CD4-positive, alpha-beta T cell treated with Interleukin-15 for 1 hour (primary cell): ENCODE measurements at regions not wholly inside any gene's neighbourhood (a gene's known extent, or its start where the extent isn't known, plus 50 kb on each side); places are given as distances from the start of the nearest gene placed in this dataset.

Source experiments
- DNase-seq: peaks from one replicate; pipeline ENCODE4 v3.0.0-alpha.2; 2020

- no peak for DNase-seq
These were observed 827.9 kb downstream of the TSN start for GRCh38 chr2:122583159-122583917.

GRCh38 chr2:122590524-122590923, 835.1 kb downstream of the TSN start:
- no peak for DNase-seq

- no peak for DNase-seq
These were observed 839.6 kb downstream of the TSN start for GRCh38 chr2:122595065-122595464.

- DNase-seq = no peak
These were observed 841.1 kb downstream of the TSN start for GRCh38 chr2:122596598-122596997.

- DNase-seq = no peak
These were observed 843.3 kb downstream of the TSN start for GRCh38 chr2:122598784-122599183.

GRCh38 chr2:122610948-122611609, 855.6 kb downstream of the TSN start:
- no peak for DNase-seq

- DNase-seq = no peak
These were observed 867.5 kb downstream of the TSN start for GRCh38 chr2:122622934-122623333.

GRCh38 chr2:122627388-122627787, 871.9 kb downstream of the TSN start:
- DNase-seq = no peak

GRCh38 chr2:122634256-122634655, 878.8 kb downstream of the TSN start:
- DNase-seq = no peak

GRCh38 chr2:122634920-122635319, 879.5 kb downstream of the TSN start:
- DNase-seq = no peak

GRCh38 chr2:122635686-122636085, 880.2 kb downstream of the TSN start:
- DNase-seq = no peak

GRCh38 chr2:122636097-122636496, 880.6 kb downstream of the TSN start:
- DNase-seq = no peak

- no peak for DNase-seq
These were observed 883.7 kb downstream of the TSN start for GRCh38 chr2:122639176-122639575.

- DNase-seq = no peak
These were observed 884.3 kb downstream of the TSN start for GRCh38 chr2:122639711-122640110.

- no peak for DNase-seq
These were observed 888.4 kb downstream of the TSN start for GRCh38 chr2:122643725-122644329.

- DNase-seq = no peak
These were observed 895.8 kb downstream of the TSN start for GRCh38 chr2:122651236-122651635.

- DNase-seq = no peak
These were observed 896.3 kb downstream of the TSN start for GRCh38 chr2:122651780-122652179.

- no peak for DNase-seq
These were observed 897.2 kb downstream of the TSN start for GRCh38 chr2:122652670-122653069.

- no peak for DNase-seq
These were observed 901.0 kb downstream of the TSN start for GRCh38 chr2:122656403-122656802.

- DNase-seq = no peak
These were observed 905.6 kb downstream of the TSN start for GRCh38 chr2:122660786-122661634.

GRCh38 chr2:122663620-122664019, 908.2 kb downstream of the TSN start:
- no peak for DNase-seq

GRCh38 chr2:122669627-122670026, 914.2 kb downstream of the TSN start:
- DNase-seq = no peak

- DNase-seq = no peak
These were observed 915.4 kb downstream of the TSN start for GRCh38 chr2:122670897-122671296.
